HG03565 (cell line): ENCODE measurements at regions not wholly inside any gene's neighbourhood (a gene's known extent, or its start where the extent isn't known, plus 50 kb on each side); places are given as distances from the start of the nearest gene placed in this dataset.

Experiments
- ATAC-seq: cut with Tn5 transposase; IDR thresholded peaks from one replicate; pipeline ENCODE4 v1.9.1; 2021; ENCODE audit warnings: mild to moderate bottlenecking, moderate library complexity; ENCODE audit not compliant: unreplicated experiment

DNA sequence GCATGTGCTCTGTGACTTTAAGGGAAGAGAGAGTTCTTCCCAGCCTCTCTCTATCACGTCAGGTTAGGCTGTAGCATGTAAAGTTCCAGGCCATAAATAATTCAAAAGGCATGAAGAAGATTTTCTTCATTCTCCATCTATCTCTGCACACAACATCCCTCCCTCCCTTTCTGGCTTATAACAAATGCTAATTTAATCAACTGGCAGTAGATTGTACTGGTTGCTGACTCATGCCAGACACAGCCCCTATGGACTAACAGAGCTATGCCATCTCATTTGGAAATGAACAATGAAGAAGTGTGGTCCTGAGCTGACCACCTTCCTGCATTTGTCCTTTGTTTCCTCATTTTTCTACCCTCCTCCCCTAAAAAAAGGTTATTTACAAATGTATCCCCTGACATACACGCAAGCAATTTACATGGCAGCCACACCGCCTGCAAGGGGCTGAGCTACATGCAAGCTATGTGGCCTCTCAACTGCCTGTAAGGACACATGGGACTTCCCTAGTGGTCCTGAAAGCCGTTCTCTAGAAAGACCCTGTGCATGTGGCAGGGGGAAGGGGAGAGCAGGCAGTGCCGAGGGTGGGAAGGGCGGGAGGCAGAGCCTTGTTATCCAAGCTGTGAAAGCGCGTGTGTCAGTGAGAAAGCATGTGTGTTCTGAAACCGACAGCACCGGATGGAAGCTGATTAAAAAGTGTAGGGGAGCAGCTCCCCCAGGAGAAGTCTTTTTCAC lies 90.9 kb upstream of the KLF7 start:
- ATAC-seq = no peak

DNA sequence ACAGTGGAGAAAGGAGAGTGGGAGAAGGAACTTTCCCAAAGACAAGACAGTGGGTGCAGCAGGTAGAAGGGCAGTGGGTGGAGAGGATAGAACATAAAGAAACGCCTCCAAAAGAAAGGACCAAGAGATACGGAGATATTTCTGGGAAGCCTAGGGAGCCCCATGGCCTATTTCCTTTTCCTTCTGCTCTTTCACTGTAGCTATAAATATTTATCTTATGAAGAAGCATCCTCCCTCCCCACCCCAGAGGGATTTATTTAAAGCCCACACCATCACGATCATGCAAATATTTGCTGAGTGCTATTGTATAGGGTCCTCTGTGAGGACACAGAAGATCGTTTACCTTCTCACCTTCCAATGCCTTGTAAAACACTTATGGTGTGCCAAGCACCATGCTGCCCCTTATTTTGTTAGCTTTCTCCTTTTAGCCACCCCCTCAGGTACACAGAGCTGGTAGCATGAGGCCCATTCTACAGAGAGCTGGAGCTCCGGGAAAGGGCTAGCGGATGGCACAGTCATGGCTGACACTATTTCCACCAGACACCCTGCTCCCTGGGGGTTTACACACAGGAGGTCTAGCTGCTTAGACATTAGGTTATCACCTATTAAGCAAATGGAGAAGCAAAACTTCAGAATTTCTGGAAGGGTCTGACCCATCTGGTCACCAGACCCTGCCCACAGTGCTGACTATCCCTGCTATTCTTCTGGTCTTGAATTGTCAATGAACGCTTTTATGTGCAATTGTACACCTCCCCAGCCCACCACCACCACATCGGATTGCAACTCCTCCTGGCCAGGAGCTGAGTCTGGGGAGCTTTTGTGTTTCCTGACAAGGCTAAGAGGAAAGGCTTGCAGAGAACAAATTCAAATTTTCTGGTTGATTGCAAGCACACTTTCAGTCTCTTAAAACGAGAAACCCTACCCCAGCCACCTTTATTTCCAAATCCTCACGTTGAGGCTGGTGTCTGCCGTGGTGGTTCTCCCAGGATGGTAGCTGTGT lies 91.8 kb upstream of the KLF7 start:
- no peak for ATAC-seq

DNA sequence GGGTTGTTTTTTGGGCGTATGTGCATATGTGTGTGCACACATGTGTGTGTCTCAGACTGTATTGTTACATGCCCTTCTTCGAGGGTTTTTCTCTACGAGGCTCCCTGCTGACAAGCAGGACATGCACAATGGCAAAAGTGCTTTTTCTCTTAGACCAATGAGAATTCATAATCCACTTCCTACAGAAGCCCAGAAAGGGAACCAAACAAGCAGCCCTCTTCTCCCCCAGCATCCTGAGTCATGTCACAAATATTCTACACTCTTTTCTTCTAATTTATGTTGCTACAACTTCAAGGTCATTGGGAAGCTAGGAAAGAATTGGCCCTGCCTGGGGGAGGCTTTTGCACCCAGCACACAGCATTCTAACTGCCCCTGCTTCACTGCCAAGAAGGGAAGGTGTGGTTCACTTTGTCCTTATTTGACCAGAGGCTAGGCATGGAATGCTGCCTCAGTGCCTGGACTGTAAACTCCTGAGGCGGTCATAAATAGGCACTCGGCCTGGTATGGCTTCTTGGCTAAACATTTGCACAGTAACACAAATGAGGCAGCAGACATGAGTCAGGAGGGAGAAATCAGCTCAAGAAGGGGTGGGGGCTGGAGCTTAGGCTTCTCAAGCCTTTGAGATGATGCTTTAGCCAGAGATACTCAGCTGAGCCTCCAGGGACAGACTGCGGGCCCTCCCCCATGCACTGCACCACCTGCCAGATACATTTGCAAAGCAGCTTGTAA lies 92.7 kb upstream of the KLF7 start:
- no peak for ATAC-seq

GRCh38 chr2:207260021-207260420 lies 94.3 kb upstream of the KLF7 start:
- no peak for ATAC-seq

- no peak for ATAC-seq
Measured at GRCh38 chr2:207260947-207261346, 95.2 kb upstream of the KLF7 start.

- no peak for ATAC-seq
Measured at GRCh38 chr2:207264310-207264709, 98.6 kb upstream of the KLF7 start.

DNA sequence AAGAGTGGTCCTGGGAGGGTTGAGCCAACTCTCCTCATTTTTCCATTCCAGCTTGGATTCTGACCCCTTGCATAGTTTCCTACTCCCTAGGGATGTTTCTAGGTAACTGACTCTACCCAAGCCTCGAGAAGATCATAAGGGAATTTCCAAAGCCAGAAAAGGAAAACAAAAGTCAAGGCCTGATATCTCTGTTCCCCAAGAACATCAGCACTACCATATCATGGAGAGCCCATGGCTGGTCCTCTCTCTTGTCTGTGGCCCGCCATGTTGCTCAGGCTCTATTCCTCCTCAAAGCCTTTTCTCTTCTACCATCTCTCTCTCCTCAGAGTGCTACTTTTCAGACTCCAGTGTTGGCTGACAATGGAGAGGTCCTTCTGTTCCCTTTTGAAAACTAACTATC lies 99.6 kb upstream of the KLF7 start:
- no peak for ATAC-seq

GRCh38 chr2:207265869-207266268 lies 100.1 kb upstream of the KLF7 start:
- ATAC-seq = no peak

DNA sequence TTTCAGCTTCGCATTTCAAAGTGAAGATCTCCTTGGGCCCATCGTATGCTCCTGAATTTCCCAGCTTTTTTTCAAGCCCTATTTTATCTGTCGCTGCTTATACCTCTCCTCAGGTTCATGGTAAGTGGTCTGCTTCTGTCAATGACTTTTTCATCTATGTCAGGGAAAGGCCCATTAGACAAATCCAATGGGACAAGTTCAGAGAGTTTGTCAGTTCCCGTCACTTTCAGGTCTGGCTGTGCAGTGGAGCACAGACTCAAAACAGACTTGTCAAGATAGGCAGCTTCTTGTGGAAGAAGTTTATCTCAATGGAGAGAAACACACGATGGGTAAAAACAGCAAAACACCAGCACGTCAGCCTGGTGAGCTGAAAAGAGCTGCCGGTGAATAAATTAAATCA lies 100.9 kb upstream of the KLF7 start:
- no peak for ATAC-seq

DNA sequence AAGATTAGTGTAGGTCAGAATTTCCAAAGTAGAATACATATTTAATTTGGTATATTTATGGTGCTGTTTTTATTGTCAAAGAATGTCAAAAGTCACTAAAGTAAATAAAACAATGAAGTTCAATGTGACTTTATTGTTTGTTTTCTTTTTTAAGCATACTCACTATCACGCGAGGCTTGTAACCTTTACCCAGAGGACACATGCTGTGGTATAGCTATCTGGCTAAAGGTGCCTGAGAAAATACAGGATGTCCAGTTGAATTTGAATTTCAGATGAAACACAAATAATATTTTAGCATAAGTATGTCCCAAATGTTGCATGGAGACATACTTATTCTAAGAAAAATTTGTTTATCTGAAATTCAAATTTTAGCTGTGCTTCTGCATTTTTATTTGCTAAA lies 103.3 kb upstream of the KLF7 start:
- no peak for ATAC-seq

- no peak for ATAC-seq
Measured at GRCh38 chr2:207274530-207275189, 108.9 kb upstream of the KLF7 start.

DNA sequence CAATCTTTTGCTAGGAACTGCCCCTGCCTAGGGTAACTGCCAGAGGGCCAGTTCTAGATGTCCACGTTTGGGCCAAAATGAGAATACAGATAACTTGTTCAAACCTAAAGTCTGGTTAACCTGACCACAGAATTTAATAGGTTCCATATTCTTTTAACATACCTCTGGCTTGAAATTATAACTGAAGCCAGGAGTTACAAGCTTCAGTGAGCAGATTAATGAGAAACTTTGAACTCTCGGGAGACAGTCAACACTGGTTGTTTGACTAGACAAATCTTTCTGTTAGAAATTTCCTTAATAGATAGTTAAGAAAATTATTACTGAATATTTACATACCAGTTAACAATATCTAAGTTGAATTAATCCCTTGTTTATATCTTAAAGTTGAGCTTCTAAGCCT lies 110.0 kb upstream of the KLF7 start:
- ATAC-seq = no peak

DNA sequence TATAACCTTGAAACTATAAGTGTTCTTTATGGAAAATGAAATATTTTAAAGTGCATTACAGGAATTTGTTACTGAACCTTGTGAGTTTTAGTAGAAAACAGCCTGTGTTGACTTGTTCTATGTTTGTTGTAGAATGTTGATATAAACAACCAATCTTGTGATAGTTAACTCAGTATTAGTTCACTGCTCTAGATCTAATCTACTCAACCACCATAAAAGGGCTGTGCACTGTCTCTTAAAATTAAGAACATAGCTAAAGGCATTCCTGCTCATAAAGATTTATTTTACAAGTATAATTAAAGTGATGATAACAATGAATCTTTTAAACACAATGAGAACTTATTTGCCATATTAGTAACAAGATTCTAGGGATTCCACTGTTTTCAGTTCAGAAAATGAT lies 110.5 kb upstream of the KLF7 start:
- no peak for ATAC-seq

- ATAC-seq = no peak
Measured at GRCh38 chr2:207276858-207277257, 111.1 kb upstream of the KLF7 start.

GRCh38 chr2:207279520-207279919 lies 113.8 kb upstream of the KLF7 start:
- no peak for ATAC-seq

DNA sequence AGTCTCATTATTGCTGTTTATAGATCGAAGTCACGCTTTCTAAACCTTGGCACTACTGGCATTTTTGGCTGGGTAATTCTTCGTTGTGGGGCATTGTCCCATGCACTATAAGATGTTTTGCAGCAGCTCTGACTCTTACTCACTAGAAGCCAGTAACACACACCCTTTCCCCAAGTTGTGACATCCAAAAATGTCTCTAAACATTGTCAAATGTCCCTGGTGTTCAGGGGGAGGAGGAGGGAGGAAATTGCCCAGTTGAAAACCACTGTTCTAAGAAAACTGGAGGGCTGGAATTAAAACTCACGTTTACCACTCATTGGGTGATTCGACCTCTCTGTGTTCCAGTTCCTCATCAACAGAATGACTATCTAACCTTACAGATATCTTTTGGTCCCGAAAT lies 115.7 kb upstream of the KLF7 start:
- ATAC-seq = no peak

DNA sequence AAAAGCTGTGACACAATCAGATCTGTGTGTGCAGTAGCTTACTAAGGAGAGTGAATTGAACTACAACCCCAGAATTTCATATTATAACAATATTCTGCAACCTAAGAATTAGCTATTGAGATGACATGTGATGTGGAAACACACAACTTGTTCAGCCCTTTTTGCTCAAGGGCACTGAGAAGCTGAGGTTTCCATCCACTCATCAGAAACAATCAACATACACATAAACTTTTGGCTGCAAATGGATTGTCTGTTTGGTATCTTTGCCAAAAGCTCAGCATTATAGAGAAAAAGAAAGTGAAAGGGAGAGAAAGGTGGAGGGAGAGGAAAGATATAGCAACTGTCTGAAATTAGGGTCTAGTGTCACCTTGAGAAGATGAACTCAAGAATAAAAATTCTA lies 117.2 kb upstream of the KLF7 start:
- ATAC-seq = no peak

- no peak for ATAC-seq
Measured at GRCh38 chr2:207283356-207283755, 117.6 kb upstream of the KLF7 start.

DNA sequence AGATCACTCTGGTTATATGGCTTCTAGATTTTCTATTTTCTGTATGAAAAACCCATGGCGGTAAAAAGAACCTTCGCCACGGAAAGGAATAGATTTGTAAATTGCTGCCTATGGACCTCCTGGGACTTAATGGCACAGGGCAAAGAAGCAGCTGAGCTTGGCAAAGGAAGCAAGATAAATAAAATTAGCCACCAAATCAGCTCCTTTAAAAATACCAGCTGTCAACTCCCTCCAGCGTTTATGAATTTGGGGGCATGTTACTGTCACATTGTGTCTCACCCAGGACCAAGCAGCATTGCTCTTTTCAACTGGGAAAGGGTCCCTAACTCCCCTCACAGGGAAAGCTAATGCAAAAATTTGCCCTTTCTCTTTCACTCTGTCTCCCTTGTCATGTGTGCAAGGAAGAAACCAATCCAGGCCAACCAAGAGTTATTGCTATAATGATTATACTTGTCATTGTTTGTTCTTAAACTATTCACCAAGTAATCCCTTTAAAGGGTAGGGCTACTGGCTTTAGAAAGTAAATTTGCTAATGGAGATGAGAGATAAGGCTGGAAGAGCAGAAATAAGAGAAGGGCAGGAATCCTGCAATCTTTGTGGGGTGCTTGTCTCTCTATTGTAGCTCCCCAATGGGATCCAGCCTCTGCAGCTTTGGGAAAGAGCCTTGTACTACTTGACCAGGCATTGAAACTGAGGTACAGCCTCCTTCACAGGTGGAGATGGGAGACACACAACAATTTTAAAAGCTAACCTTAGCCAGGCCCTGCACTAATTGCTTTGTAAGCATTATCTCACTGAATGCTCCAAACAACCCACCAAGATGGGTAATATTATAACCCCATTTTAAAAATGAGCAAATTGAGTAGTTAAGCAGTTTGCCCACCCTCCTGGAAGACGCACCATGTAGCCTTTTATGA lies 119.1 kb upstream of the KLF7 start:
- ATAC-seq = no peak

- ATAC-seq = no peak
Measured at GRCh38 chr2:207285473-207285815, 119.7 kb upstream of the KLF7 start.
